Vagina (tissue), 2 donors: ENCODE measurements at regions not wholly inside any gene's neighbourhood (a gene's known extent, or its start where the extent isn't known, plus 50 kb on each side); places are given as distances from the start of the nearest gene placed in this dataset.

Source experiments
- POLR2A ChIP-seq, 2 donors: fragments of 450-650 bp; IDR thresholded peaks; one replicate each; pipeline ENCODE4 v1.6.1; 2017; ENCODE audit warnings: antibody characterized with exemption in 2 of 2, mild to moderate bottlenecking in 2 of 2, moderate library complexity in 2 of 2
- TF ChIP-seq, protein P1 (sequence below), 3 experiments: fragments of 450-650 bp in 2 of 3; fragments of 200-600 bp in 1 of 3; sonication (generic) in 1 of 3; IDR thresholded peaks; one replicate each; pipeline ENCODE4 v1.5.1; 2017 to 2019; ENCODE audit warnings: antibody characterized with exemption in 3 of 3, mild to moderate bottlenecking in 2 of 3, moderate library complexity in 2 of 3

DNA sequence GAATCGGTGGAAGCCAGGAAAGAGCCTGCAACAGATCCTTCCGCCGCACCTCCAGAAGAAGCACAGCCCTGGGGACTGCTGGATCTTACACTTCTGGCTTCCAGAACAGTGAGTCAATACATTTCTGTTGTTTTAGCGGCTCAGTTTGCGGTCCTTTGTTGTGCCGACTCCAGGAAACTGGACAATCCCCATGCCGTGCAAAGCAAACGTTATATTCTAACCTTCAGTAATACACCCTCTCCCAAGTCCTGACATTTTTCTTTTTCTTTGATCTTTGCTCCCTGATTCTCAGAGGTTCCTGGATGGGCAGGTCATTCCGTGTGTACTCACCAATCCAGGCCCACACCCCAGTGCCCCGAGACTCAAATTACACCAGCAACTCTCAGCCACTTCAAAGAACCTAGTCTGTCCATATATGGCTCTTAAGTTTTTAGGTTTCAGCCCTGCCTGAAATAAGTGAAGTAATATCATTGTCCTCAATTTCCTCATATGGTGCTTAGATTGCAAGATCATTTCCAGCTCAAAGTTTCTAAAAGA lies 387.1 kb upstream of the SGCG start:
- TF ChIP-seq, protein P1, sequence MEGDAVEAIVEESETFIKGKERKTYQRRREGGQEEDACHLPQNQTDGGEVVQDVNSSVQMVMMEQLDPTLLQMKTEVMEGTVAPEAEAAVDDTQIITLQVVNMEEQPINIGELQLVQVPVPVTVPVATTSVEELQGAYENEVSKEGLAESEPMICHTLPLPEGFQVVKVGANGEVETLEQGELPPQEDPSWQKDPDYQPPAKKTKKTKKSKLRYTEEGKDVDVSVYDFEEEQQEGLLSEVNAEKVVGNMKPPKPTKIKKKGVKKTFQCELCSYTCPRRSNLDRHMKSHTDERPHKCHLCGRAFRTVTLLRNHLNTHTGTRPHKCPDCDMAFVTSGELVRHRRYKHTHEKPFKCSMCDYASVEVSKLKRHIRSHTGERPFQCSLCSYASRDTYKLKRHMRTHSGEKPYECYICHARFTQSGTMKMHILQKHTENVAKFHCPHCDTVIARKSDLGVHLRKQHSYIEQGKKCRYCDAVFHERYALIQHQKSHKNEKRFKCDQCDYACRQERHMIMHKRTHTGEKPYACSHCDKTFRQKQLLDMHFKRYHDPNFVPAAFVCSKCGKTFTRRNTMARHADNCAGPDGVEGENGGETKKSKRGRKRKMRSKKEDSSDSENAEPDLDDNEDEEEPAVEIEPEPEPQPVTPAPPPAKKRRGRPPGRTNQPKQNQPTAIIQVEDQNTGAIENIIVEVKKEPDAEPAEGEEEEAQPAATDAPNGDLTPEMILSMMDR (IDR thresholded peaks at IDR 0.05), result no peak
- no peak for TF ChIP-seq POLR2A (IDR thresholded peaks at IDR 0.05)
